Astrocyte of the spinal cord (primary cell): ENCODE measurements at regions not wholly inside any gene's neighbourhood (a gene's known extent, or its start where the extent isn't known, plus 50 kb on each side); places are given as distances from the start of the nearest gene placed in this dataset.

Source experiments
- DNase-seq: peaks from one replicate; pipeline ENCODE4 v3.0.0; 2011; ENCODE audit warnings: low read depth, low spot score
- H3K4me3 ChIP-seq: 2 replicates; pipeline ENCODE4 v1.5.1; 2011; ENCODE audit warnings: low read depth, mild to moderate bottlenecking, low read length, moderate library complexity
- in situ Hi-C: cut with HindIII; loops from 2 replicates; pipeline ENCODE4 v1.10.0; 2017; ENCODE audit warnings: low sequenced_read_pairs
- TF ChIP-seq, protein P1 (sequence below): IDR thresholded peaks from 2 replicates; pipeline ENCODE4 v1.5.1; 2012; ENCODE audit warnings: low read depth, mild to moderate bottlenecking, low read length, inconsistent platforms

DNA sequence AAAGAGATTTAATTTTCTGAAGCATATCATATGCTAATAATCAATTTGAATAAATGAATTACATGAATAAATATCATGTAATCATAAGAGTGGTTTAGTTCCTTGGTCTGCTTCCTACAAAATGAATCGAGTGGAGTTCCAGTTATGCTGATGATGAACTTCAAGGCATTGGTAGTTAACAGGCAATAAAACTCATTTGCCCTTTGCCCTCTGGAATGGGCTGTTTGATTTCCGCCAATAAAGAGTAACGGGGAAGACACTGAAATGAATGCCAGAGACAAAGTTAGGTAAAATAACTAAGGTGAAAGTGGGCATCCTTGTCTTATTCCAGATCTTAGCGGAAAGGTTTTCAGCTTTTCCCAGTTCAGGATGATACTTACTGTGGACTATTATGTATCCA, 90.1 kb downstream of the C3orf38 start:
- DNase-seq, result no peak
- TF ChIP-seq, protein P1, sequence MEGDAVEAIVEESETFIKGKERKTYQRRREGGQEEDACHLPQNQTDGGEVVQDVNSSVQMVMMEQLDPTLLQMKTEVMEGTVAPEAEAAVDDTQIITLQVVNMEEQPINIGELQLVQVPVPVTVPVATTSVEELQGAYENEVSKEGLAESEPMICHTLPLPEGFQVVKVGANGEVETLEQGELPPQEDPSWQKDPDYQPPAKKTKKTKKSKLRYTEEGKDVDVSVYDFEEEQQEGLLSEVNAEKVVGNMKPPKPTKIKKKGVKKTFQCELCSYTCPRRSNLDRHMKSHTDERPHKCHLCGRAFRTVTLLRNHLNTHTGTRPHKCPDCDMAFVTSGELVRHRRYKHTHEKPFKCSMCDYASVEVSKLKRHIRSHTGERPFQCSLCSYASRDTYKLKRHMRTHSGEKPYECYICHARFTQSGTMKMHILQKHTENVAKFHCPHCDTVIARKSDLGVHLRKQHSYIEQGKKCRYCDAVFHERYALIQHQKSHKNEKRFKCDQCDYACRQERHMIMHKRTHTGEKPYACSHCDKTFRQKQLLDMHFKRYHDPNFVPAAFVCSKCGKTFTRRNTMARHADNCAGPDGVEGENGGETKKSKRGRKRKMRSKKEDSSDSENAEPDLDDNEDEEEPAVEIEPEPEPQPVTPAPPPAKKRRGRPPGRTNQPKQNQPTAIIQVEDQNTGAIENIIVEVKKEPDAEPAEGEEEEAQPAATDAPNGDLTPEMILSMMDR, result no peak
- H3K4me3 ChIP-seq, result no peak overlapping the region
- in situ Hi-C loops, result no loop called here

DNA sequence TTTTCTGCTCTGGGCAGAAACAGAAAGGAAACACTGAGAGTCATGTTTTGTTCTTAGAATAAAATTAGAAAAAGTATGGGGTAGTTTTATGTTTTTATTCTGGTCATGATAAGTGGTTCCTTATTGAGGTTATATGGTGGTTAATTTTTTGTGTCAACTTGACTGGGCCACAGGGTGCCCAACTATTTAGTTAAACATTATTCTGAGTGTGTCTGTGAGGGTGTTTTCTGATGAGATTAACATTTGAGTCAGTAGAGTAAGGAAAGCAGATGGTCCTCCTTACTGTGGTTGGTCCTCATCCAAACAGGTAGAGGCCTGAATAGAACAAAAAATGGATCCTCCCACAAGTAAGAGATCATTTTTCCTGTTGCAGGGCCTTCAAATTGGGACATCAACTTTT, 98.9 kb downstream of the C3orf38 start:
- H3K4me3 ChIP-seq, result no peak overlapping the region
- DNase-seq, result no peak
- in situ Hi-C loops, result no loop called here
- TF ChIP-seq, protein P1, result no peak

GRCh38 chr3:88259045-88259444, 109.3 kb downstream of the C3orf38 start:
- no peak for DNase-seq
- no peak overlapping the region for H3K4me3 ChIP-seq
- in situ Hi-C loops, result no loop called here
- TF ChIP-seq, protein P1, result no peak

- TF ChIP-seq, protein P1, result no peak
- in situ Hi-C loops, result no loop called here
- no peak overlapping the region for H3K4me3 ChIP-seq
- DNase-seq, result no peak
These were observed 112.8 kb downstream of the C3orf38 start for GRCh38 chr3:88262527-88262926.

GRCh38 chr3:88263417-88264100, 113.8 kb downstream of the C3orf38 start:
- no peak overlapping the region for H3K4me3 ChIP-seq
- TF ChIP-seq, protein P1, result no peak
- no peak for DNase-seq
- in situ Hi-C loops, result no loop called here

GRCh38 chr3:88267441-88267840, 117.7 kb downstream of the C3orf38 start:
- in situ Hi-C loops, result no loop called here
- DNase-seq, result no peak
- TF ChIP-seq, protein P1, result no peak
- no peak overlapping the region for H3K4me3 ChIP-seq
